ENCODE measurements at regions not wholly inside any gene's neighbourhood (a gene's known extent, or its start where the extent isn't known, plus 50 kb on each side); places are given as distances from the start of the nearest gene placed in this dataset.

Small RNA genes lying in the stretch of these regions (small RNA-seq; reads per million reads assigned to genes)
- 8.4 reads per million, percentile 83 among the genes with 10 or more reads in this experiment for gene AL589880.1 (ENCODE audit: insufficient read depth)

Data from mesendoderm (in vitro differentiated cells).